ENCODE measurements at regions not wholly inside any gene's neighbourhood (a gene's known extent, or its start where the extent isn't known, plus 50 kb on each side); places are given as distances from the start of the nearest gene placed in this dataset.
A peak's percentile ranks its signal among the peaks of the same experiment; 100 is the strongest.

- CTCF ChIA-PET (ENCODE audit: low intra/inter-chr PET ratio, low total read pairs), result no interaction called here
- ATAC-seq, result peak; percentile 17; the same call in 2 of the 3 replicates
- no peak for FAIRE-seq
- DNase-seq (ENCODE audit: low spot score), result no peak
- no peaks in the 10 kb centered on the region for H3K9me3 ChIP-seq (ENCODE audit: low read length)
- no peak overlapping the region for H3K9ac ChIP-seq (ENCODE audit: insufficient read depth, low read depth, low read length)
- intact Hi-C loops (cut with micrococcal nuclease; ENCODE audit: unreplicated experiment), result no loop called here
- POLR2A ChIA-PET, result no interaction called here
- no peak overlapping the region for H3K27ac ChIP-seq (ENCODE audit: extremely low read length, insufficient read depth, low read length)
- TF ChIP-seq ZNF83 (CRISPR knock-in tag; IDR thresholded peaks at IDR 0.05; ENCODE audit: borderline replicate concordance) (0 out of 2 replicates have a peak, but pooled peaks have one; percentile 34), ZSCAN20 (CRISPR knock-in tag; IDR thresholded peaks at IDR 0.05; ENCODE audit: borderline replicate concordance) (no peak), RXRA (CRISPR knock-in tag; IDR thresholded peaks at IDR 0.05) (0 out of 2 replicates have a peak, but pooled peaks have one; percentile 24), NRL (CRISPR knock-in tag; IDR thresholded peaks at IDR 0.05; ENCODE audit: borderline replicate concordance) (0 out of 2 replicates have a peak, but pooled peaks have one; percentile 14), ZNF225 (CRISPR knock-in tag; IDR thresholded peaks at IDR 0.05) (no peak), CTCF (CRISPR knock-in tag; IDR thresholded peaks at IDR 0.05) (0 out of 2 replicates have a peak, but pooled peaks have one; percentile 3)
- no TSS peak for BruUV-seq (replicated peaks)
- in situ Hi-C loops (cut with HindIII; ENCODE audit: extremely low pct_ligation_motif_present, low pct_unique_long_range_greater_than_20kb), result loop anchor here (5.0 kb wide), 1 partner anchor 130 kb away; no protein-coding TSS in a partner anchor
- H3K36me3 ChIP-seq (replicated peaks in 1 of 2; ENCODE audit: control insufficient read depth in 1 of 2, insufficient read depth in 2 of 2, low read length in 2 of 2), result no peaks in the 10 kb centered on the region
- H3K4me3 ChIP-seq (replicated peaks in 1 of 3; ENCODE audit: insufficient read depth in 1 of 3, low read depth in 2 of 3, low read length in 3 of 3), result peak overlapping the region in 1 of 3 experiments; percentile 2; a peak in 1 of 6 replicates
- H3K79me2 ChIP-seq (ENCODE audit: insufficient read depth, low read length), result no peaks in the 10 kb centered on the region
- H4K20me1 ChIP-seq (ENCODE audit: insufficient read depth, low read length), result no peaks in the 10 kb centered on the region; the same call in 1 of the 2 replicates
- 13% methylated on average over 20 of the region's 26 CpGs for WGBS (ENCODE audit: low lambda C conversion rate)
- H3K27me3 ChIP-seq (ENCODE audit: control insufficient read depth in 1 of 2, insufficient read depth in 2 of 2, low read length in 2 of 2), result peaks cover 8 to 56% of the 10 kb centered on the region in 2 experiments
- H3K4me1 ChIP-seq (ENCODE audit: insufficient read depth, low read length), result peaks cover 23% of the 10 kb centered on the region
- H3K4me2 ChIP-seq (ENCODE audit: low read depth, low read length), result no peak overlapping the region; the same call in 1 of the 2 replicates
- no peak overlapping the region for H2AFZ ChIP-seq (ENCODE audit: low read length)
Observed at GRCh38 chr17:78291944-78292910, 60.8 kb downstream of the TMEM235 start.
